NCI-H146 treated with DMSO at 0.1 percent for 48 hours (cell line): ENCODE measurements at regions not wholly inside any gene's neighbourhood (a gene's known extent, or its start where the extent isn't known, plus 50 kb on each side); places are given as distances from the start of the nearest gene placed in this dataset.
A peak's percentile ranks its signal among the peaks of the same experiment; 100 is the strongest.

Experiments
- DNase-seq: peaks from one replicate; lab custom pipeline; 2025; ENCODE audit not compliant: unreplicated experiment; lab: John Stamatoyannopoulos, UW

DNA sequence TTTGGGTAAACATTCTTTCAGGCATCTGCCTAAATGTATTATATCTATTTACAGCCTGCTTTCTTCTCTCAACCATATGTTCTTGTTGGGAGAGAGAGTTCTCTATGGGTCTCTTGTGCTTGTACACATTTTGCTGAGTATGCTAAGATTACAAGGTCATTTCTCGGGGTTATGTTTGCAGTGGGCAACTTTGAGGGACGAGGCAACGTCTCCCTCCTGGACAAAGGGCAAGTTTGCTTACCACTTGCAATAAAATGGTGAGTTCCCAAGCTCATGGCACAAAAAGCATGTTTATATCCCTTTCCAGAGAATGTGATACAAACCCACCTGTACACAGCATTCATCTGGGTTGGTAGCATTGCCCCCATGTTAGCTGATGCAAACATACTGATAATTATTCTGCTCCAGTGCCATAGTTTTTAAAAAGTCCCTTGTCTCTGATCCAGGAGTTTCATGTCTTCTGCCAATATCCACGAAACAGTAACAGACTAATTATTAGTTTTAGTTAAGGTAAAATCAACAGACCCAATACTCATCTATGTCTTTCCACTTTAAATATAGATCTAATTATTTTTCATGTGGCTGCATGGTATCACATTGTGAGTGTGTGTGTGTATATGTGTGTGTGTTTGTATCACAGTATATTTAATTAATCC is 84.2 kb upstream of the MAPK4 start:
- peak; percentile 47 for DNase-seq

DNA sequence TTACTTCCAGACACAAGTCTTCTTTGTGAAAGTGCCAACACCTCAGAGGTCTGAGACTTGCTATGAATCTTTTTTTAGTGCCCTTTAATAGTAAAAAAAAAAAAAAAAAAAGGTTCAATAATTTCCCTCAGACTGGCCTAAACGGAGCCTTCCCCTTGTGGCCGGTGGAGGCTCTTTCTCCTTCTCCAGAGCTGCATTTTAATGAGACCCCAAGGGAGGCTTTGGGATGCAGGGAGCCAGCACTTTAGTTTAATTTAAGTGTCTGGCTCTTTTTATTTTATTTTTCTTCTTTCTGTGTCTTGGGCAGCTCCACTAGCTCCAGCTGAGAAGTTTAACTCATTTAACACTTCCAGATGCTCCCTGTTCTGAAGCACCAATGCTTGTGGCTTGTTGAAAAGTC is 67.8 kb upstream of the MAPK4 start:
- no peak for DNase-seq

DNA sequence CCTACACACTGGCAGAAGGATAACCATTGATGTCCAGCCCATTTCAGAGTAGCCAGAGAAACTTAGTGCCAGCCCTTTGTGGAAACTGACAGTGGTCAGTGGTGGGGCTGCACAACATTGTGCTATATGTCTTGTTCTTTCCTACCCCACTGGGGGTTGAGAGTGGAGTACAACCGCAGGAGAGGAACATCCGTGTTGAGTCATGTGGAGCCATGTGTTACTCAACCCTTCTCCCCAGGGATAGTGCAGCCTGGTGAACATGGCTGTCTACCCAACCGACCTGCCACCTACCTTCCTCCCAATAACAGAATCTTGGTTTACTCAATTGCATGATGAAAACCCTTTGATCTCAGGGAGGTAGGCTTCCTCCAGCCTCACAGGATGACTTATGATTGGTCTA is 65.3 kb upstream of the MAPK4 start:
- DNase-seq = no peak

DNA sequence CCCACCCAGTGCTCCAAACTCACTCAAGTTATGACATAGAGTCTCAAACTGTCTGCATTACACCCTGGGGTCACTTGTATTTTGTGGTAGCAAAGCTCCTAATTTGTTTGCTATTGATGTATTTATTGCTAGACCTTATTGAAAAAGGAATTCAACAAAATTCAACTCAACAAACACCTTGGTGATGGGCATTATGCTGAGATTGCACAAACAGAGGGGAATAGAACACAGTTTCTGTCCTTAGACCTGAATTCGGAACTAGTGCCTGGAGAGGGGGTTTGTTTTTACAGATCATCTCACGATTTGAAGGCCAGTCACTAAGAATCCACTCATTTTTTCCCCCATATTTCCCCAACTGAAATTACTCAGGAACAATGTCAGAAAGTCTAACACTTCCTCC is 53.5 kb upstream of the MAPK4 start:
- DNase-seq = no peak

DNA sequence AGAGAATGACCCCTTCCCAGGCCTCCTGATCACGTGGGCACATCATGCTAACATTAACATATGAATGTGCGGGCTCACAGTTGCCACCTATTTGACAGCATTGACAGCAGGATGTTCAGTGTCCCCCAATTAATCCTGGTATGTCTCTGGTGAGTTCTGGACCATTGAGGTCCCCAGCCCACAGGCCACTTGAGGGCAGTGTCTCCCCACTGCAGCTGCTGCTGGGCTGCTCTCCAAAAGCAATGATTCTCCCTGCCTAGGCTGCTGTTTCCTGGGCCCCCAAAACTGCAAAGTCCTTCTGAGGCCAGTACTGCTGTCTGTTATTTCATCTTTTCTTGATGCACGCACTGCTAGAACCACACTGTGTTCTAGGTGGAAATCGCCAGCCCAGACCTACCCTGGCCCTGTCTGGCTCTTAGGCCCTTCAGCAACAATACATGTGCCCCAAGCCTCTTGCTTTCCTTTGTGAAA is 52.7 kb upstream of the MAPK4 start:
- DNase-seq = peak; percentile 68

DNA sequence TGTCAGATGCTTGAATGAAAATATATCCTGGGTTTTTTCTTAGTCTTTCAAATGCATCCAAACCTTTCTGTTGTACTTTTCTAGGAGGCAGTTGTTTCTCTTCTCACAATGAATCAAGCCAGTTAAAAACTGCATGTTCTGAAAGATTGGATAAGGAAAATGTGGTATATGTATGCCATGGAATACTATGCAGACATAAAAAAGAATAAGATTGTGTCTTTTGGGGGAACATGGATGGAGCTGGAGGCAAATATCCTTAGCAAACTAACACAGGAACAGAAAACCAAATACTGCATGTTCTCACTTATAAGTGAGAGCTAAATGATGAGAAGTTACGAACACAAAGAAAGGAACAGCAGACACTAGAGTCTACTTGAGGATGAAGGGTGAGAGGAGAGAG is 51.7 kb upstream of the MAPK4 start:
- no peak for DNase-seq

DNA sequence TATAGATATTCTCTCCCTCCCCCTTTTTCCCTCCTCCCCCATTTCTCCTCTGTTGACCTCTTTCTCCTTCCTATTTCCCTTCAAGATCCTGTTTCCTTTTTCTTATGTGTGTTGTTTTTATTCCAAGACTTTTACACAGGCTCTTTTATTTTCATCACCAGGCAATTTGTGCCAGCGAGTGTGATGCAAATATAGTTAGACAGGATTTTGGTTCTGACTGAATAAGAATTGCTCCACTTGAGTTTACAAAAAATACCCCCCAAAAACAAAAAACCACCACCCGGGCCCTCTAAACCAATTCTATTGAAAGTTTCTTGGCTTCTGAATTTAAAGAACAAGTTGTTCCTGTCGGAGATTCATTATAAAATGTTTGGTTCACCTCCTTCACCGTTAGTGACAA is 50.9 kb upstream of the MAPK4 start:
- no peak for DNase-seq
